GM18870 (cell line): ENCODE measurements at regions not wholly inside any gene's neighbourhood (a gene's known extent, or its start where the extent isn't known, plus 50 kb on each side); places are given as distances from the start of the nearest gene placed in this dataset.
"Not testable (repeated sequence)": the region's sequence is repeated elsewhere in the genome, so short reads cannot be mapped to it uniquely, and the experiment has no call there.

ENCODE experiments used
- ATAC-seq: cut with Tn5 transposase; IDR thresholded peaks from one replicate; pipeline ENCODE4 v1.9.1; 2021; ENCODE audit warnings: moderate library complexity; ENCODE audit not compliant: unreplicated experiment

DNA sequence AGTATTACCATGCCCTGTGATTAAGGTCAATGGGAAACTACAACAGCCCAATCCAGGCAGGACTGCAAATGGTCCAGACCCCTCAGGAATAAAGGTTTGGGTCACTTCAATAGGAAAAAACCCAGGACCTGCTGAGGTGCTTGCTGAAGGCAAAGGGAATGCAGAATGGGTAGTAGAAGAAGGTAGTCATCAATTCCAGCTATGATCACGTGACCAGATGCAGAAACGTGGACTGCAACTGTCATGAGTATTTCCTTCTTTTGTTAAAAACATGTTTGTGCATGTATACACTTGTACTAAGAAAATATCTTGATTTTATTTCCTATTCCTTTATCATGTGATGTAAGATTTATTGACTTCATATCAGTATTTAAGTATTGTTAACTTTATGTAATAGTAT, 319.6 kb upstream of the FGF16 start:
- not testable (repeated sequence) for ATAC-seq

DNA sequence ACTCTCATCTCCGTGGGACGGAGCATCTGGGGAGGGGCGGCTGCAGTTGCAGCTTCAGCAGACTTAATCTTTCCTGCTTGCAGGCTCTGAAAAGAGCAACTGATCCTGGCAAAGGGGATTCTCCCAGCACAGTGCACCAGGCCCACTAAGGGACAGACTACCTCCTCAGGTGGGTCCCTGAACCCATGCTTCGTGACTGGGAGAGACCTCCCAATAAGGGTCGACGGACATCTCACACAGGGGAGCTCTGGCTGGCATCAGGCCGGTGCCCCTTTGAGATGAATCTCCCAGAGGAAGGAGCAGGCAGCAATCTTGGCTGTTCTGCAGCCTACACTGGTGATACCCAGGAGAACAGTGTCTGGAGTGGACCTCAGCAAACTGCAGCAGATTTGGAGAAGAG, 303.3 kb upstream of the FGF16 start:
- ATAC-seq: no peak

DNA sequence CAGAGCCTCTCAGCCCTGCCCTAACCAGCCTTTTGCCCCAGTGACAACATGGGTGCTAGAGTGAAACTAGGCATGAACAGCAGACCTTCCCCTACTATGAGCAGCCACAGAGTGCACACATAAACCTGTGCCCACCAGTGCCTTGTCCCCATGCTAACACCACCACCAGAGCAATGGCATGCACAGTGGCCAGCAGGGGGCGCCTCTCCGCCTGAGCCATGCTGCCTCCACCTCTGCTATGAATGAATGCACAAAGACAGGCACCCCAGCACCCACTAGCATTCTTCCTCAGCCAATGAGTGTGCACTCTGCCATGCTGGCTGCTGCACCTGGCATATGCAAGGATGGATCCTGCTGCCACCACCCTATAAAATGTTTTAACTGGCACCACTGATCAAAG, 286.9 kb upstream of the FGF16 start:
- no peak for ATAC-seq

DNA sequence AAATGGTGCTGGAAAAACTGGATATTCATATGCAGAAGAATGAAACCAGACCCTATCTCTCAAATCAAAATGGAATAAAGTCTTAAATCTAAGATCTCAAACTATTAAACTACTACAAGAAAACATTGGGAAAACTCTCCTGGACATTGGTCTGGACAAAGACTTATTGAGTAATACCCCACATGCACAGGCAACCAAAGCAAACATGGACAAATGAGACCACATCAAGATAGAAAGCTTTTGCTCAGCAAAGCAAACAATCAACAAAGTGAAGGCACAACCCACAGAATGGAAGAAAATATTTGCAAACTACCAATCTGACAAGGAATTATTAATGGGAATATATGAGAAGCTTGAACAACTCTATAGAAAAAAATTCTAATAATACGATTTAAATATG, 284.4 kb upstream of the FGF16 start:
- no peak for ATAC-seq

DNA sequence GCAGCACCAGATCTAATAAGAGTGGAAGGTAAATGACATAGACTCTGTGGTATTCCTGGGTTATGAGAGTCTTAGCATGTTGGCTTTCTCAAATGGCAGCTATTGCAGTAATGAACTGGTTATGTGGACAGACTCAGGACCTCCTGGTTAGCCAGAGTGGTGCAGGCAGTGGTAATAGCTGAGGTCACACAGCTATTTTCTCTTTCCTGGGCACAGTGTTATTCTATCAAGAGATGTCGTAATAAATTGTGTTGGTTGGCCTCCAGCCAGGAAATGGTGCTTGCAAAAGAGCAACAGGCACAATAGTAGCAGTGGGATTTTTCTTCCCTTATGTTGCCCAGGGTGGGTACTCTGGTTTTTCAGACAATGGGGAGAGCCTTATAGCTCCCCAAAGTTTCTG, 279.2 kb upstream of the FGF16 start:
- no peak for ATAC-seq

DNA sequence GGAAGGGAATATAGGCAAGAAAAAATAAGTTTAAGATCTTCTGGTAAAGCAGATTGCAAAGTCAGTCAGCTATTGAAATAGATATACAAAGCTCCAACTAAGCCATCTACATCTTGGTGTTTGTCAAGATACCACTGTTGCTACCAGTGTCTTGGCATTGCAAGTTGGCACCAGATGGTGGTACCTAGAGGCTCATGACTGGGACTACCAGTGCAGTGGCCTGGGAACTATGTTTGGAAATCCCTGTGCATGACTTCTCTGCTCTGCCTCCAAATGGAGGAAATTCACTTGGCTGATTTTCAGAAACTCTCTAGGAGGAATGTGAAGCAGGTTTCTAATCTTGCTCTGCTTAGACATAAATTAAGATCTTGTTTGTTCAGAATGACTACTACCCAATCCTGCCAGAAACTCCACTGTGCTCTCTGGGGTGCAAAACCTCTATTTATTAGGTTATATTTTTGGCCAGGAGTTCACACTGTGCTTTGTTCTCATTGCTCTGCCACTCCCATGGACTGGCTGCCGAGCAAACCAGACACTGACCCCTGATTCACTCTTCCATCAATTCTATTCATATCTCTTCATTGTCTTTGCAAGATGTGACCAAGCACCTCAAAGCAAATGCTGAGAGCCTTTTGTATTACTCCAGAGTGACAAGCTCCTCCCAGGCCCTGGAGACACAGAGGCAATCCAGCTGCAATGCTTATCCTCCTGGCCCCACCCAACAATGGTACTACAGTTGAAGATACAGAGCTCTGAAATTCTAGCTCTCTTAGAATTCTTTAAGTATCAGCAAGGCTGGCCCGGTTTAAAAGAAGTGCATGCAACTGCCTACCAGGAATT, 272.3 kb upstream of the FGF16 start:
- ATAC-seq: no peak

DNA sequence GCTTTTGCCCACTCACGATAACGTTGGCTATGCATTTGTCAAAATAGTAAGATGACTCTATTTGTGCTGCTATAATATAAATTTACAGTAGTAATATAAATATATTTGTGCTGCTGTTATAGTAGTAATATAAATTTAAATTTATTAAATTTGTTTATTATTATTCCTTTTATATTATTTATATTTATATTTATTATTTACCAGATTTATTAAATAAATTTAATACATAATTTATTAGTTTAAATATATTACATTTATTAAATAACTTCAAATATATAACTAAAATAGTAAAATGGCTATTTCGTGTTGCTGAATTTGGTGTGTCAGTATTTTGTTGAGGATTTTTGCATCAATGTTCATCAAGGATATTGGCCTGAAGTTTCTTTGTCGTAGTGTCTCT, 246.5 kb upstream of the FGF16 start:
- ATAC-seq: no peak

DNA sequence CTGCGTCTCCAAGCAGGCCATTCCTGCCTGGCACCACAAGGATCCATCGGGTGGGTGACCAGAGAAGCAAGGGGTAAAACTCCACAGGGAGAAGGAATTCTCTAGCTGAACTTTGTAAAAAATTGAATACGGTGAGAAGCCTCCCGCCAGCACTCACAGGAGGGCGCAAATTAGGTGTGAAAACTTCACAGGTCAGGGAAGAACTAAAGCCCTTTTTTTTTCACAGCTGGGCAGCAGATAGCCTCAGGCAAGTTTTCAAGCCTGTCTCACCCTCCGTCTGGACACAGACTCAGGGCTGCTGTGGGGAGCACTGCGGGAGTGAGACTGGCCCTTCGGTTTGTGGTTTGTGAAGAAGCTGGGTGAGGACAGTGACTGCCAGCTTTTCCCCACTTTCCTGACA, 224.1 kb upstream of the FGF16 start:
- no peak for ATAC-seq

DNA sequence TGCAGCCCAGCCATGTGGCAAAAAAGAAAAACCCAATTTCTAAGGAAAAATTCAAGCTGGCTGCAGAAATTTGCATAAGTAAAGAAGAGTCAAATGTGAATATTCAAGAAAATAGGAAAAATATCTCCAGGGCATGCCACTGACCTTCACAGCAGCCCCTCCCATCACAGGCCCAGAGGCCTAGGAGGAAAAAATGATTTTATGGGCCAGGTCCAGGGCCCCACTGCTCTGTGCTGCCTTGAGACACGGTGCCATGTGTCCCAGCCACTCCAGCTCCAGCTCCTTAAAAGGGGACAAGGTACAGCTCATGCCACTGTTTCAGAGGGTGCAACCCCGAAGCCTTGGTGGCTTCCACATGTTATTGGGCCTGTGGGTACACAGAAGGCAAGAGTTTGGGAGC, 182.7 kb upstream of the FGF16 start:
- no peak for ATAC-seq

DNA sequence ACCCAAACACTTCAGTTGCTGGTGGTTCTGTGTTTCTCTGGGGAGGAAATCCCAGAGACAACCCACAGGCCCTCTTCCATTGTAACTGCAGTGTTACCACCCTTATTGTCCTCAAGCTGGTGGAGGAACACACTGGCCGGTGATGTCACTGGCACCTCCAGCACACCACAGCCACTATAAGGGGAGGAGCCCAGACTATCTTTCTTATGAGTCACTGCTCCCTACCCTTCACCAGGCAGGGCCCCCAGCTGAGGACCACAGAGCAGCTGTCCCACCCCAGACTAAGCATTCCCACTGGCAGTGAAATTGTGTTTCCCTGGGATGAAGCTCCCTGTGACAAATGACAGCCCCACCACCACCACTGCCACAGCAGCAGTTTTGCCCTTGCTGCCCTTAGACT, 171.8 kb upstream of the FGF16 start:
- no peak for ATAC-seq

DNA sequence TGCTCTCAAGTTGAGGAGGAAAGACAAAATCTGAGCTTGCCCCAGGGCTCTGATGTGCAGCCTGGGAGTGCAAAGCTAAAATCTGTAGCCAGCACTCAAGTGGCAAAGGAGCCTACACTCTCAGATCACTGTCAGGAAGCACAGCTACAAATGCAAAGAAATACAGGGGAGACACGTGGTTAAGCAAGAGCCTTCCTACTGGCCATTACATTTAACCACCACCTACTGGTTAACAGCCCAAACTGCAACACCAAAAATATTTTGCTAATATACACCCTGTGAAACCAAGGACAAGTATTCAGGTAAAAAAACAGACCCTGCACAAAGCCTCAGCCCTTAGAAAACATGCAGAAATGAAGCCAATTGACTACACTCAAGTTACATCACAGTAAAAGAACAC, 170.4 kb upstream of the FGF16 start:
- no peak for ATAC-seq

DNA sequence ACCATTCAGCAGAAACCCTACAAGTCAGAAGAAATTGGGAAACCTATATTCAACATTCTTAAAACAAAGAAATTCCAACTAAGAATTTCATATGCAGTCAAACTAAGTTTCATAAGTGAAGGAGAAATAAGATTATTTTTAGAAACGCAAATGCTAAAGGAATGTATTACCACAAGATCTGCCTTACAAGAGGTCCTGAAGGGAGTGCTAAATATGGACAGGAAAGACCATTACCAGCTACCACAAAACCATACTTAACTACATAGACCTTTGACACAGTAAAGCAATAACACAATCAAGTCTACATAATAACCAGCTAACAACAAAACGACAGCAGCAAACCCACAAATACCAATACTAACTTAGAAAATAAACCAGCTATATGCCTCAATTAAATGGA, 169.3 kb upstream of the FGF16 start:
- no peak for ATAC-seq

DNA sequence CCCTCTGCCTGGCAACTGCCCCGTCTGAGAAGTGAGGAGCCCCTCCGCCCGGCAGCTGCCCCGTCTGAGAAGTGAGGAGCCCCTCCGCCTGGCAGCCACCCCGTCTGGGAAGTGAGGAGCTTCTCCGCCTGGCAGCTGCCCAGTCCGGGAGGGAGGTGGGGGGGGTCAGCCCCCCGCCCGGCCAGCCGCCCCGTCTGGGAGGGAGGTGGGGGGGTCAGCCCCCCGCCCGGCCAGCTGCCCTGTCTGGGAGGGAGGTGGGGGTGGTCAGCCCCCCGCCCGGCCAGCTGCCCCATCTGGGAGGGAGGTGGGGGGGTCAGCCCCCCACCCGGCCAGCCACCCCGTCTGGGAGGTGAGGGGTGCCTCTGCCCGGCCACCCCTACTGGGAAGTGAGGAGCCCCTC, 167.8 kb upstream of the FGF16 start:
- ATAC-seq: not testable (repeated sequence)

DNA sequence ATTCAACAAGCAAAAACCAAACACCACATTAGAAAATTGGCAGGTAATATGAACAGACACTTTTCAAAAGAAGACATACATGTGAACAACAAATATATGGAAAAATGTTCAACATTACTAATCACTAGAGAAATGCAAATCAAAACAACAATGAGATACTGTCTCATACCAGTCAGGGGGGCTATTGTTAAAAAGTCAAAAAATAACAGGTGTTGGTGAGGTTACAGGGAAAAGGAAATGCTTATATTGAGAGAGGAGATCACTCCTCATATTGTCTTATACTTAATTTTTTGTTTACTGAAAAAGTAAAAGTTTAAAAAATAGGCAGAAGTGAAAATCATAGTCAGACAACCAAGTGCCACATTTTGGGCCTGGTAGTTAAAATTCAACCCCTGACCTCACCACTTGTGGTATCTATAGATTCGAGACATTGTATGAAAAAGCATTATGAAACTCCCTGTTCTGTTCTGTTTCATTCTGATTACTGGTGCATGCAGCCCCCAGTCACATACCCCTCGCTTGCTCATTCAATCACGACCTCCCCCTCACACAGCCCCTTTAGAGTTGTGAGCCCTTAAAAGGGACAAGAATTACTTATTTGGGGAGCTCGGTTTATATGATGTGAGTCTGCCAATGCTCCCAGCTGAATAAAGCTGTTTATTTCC, 153.7 kb upstream of the FGF16 start:
- peak; percentile 64 for ATAC-seq

DNA sequence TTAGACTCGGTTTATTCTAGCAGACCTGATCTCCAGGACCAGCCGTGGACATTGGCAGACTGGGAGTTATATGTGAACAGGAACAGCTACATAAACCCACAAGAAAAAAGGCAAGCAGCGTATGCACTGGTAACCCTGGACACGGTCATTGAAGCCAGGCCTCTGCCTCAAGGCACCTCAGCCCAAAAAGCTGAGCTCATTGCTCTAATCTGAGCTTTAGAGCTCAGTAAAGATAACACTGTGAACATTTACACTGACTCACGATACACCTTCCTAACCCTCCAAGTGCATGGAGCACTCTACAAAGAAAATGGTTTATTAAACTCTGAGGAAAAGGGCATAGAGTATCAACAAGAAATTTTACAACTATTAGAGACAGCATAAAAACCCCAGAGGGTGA, 148.9 kb upstream of the FGF16 start:
- ATAC-seq: no peak

DNA sequence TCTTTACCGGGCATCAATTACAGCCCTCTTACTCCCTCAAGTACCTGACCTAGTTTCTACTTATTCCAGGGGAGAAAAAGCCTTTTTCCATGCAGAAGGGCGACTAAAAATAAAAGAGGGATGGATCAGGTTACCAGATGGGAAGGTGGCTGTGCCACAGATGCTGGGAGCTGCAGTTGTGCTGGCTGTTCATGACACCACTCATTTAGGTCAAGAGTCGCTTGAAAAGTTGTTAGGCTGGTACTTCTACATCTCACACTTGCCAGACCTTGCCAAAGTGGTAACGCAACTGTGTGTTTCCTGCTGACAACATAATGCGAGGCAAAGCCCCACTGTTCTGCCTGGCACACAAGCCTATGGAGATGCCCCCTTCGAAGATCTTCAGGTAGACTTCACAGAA, 148.4 kb upstream of the FGF16 start:
- ATAC-seq: no peak

DNA sequence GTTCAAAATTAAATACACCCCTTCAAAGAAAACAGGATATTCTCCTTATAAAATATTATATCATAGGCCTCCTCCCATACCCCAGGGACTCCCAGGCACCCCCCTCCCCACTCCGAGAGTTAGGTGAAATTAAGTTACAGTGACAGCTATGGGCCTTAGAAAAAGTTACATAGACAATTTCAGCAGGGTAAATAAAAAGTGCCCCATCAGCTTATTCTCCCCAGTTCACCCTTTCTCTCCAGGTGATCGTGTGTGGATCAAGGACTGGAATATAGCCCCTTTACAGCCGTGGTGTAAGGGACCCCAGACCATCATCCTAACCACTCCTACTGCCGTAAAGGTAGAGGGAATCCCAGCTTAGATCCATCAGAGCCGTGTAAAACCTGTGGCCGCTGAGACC, 147.6 kb upstream of the FGF16 start:
- no peak for ATAC-seq

DNA sequence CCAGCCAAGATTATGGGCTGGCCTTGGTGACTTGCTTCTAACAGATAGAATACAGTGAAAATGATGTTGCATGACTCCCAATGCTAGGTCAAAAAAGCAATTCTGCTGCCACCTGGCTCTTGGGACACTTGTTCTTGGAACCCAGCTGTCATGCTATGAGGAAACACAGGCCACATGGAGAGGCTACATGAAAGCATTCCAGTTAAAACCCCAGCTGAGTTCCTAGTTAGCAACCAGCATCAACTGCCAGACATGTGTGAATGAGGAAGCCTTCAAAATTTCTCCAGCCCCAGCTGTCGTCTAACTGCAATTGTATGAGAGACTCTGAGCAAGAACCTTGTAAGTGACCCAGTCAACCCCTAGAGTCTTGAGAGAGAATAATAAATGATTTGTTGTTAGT, 105.2 kb upstream of the FGF16 start:
- ATAC-seq: no peak

DNA sequence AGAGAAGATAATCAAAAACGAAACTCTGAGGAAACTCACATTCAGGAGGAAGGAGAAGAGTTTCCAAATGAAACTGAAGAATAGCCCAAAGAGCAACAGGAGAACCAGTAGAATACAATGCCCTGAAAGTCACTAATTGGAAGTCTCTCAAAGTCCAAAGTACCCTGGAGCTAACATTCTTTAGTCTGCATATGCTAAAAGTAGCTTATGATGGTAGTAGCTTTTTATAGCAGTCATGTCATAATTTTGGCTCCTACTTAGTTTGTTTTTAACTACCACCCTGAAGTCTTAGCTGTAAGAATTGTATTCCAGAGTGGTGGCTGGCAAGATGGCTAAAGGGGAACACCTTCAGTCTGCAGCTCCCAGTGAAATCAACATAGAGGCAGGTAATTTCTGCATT, 100.3 kb upstream of the FGF16 start:
- no peak for ATAC-seq

DNA sequence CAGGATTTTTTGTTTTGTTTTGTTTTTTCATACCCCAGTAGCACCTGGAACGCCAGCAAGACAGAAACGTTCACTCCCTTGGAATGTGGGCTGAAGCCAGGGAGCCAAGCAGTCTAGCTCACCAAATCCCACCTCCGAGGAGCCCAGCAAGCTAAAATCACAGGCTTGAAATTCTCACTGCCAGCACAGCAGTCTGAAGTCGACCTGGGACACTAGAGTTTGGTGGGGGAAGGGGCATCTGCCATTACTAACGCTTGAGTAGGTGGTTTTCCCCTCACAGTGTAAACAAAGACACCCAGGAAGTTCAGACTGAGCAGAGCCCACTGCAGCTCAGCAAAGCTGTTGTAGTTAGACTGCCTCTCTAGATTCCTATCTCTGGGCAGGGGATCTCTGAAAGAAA, 99.6 kb upstream of the FGF16 start:
- ATAC-seq: no peak

DNA sequence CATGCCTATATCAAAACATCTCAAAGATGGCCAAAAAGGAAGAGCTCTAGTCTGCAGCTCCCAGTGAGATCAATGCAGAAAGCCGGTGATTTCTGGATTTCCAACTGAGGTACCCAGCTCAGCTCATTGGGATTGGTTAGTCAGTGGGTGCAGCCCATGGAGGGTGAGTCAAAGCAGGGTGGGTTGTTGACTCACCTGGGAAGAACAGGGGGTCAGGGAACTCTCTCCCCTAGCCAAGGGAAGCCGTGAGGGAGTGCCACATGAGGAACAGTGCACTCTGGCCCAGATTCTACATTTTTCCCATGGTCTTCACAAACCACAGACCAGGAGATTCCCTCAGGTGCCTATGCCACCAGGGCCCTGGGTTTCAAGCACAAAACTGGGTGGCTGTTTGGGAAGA, 57.3 kb upstream of the FGF16 start:
- no peak for ATAC-seq

DNA sequence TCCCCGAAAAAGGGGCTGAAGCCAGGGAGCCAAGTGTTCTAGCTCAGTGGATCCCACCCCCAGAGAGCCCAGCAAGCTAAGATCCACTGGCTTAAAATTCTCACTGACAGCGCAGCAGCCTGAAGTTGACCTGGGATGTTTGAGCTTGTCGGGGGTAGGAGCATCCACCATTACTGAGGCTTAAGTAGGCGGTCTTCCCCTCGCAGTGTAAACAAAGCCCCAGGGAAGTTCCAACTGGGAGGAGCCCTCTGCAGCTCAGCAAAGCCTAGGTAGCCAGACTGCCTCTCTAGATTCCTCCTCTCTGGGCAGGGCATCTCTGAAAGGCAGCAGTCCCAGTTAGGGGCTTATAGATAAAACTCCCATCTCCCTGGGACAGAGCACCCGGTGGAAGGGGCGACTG, 56.8 kb upstream of the FGF16 start:
- ATAC-seq: not testable (repeated sequence)

DNA sequence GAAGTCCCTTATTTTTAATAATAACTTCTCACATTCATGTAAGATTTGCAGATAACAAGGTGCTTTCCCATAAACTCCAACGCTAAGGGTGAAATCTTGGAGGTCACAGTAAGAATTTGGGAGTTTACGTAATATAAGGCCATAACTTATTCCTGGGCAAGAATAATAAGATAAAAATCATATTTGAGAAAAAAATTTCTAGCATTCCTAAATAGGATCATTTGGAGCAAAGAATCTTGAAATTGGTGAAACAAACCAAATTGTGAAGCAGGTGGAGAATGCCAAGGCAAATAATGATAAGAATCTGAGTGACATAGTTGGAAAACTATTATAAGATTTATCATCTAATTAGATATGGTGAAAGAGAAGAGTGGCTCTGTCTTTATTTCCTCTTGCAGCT, 50.4 kb upstream of the FGF16 start:
- ATAC-seq: no peak
